Left forelimb (tissue), 1 donor: ENCODE measurements at regions not wholly inside any gene's neighbourhood (a gene's known extent, or its start where the extent isn't known, plus 50 kb on each side); places are given as distances from the start of the nearest gene placed in this dataset.

Experiments
- DNase-seq: peaks from one replicate; pipeline ENCODE4 v3.0.0-alpha.2; 2018; ENCODE audit warnings: low spot score

DNA sequence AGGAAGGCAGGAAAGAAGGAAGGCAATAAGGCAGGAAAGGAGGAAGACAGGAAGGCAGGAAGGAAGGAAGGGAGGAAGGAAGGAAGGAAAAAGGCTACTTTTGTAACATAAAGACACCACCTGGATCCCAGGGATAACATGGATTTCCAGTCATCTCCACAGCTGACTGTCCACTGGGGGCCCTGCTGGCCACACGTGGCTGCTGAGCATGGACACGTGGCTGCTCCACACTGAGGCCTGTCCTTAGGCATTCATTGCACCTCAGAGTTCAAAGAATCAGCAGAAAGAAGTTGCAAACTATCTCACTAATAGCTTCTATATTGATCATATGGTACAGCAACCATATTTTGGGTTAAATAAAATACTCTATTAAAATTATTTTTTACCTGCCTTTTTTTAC lies 130.2 kb upstream of the SALL3 start:
- no peak for DNase-seq

DNA sequence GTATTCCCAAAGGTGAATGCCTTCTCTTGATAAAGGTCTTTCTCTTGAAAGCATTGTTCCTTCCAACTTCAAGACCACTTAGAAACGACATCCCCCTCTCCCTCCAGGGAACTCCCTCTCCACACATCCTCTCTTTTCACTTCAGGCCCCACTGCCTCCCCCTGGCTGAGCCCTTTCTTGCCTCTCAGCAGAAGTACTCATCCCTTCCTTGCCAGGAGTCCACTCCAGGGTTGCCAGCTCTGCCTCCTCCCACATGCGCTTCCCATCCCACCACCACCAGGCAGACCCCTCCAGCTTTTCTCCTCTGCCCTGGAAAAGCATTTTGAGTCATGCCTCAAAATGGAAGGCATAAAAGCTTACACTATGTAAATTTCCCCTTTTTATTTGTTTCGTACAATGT lies 126.3 kb upstream of the SALL3 start:
- no peak for DNase-seq

- no peak for DNase-seq
Measured at GRCh38 chr18:78855188-78855587, 124.4 kb upstream of the SALL3 start.

DNA sequence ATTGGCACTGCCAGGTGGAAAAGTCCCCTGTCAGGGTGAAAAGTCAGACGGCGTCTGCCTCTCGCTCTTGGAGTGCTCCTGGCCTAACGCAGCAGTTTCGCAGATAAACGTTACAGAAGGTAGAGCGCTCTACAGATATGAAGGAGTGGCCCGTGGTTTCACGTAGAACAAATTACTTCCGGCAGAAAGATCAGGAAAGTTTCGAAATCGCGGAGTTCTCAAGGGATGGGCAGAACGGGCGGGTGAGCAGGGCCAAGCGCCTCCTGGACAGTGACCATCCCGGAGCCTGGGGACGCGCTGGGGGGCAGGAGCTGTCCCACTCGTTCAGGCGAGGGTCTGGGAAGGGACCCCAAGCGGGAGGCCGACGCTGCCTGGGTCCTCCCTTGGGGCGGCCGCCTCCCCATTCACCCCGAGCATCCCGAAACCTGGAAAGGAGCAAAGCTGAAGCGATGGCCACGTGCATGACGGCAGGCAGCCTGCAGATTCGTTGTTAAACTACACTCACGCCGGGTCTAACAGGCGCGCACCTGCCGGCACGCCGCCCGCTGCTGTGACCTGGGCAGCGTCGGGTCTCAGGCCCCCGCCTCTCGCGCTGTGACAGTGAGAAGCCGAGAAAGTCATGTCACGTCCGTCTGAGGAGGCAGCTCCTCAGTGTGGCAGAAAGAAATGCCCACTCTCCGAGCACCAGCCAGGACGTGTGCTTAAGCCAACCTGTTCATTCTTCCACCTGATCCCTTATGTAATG lies 122.9 kb upstream of the SALL3 start:
- no peak for DNase-seq

GRCh38 chr18:78857314-78858150 lies 122.1 kb upstream of the SALL3 start:
- DNase-seq = no peak

DNA sequence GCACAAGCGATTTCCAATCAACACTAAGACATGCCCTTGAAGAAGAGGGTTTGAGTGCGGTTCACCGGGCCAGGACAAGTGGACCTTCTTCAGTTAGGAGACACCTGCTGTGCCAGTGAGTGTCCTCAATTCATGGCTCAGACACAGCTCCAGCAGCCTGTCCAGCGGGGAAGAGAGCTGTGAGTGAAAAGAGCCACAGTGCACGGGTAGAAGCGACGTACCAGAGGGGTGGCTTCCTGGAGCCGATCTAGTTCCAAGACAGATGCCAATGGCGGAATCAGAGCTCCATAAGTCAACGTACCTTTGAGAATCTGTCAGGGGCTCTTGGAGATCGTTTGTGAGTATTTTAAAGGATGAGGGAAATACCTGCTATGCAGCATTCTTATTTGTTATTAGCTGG lies 119.9 kb upstream of the SALL3 start:
- no peak for DNase-seq

GRCh38 chr18:78860117-78860516 lies 119.5 kb upstream of the SALL3 start:
- no peak for DNase-seq

GRCh38 chr18:78861116-78861515 lies 118.5 kb upstream of the SALL3 start:
- no peak for DNase-seq

DNA sequence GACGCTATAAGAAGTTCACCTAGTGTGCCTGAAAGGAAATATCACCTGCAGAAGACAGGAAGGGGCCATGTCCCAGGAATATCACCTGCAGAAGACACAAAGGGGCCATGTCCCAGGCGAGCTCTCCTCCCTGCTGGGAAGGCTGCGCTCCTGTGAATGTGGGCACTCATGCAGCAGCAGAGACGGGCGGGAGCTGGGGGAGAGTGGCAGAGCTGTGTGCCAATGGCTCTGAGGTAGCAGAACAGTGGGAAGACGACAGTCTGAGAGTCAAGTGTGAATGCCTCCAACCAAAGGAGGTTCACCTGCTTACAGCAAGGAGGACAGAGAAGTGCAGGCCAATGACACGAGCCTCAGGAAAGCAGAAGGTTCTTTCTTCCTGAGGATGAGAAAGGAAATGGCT lies 117.9 kb upstream of the SALL3 start:
- no peak for DNase-seq

DNA sequence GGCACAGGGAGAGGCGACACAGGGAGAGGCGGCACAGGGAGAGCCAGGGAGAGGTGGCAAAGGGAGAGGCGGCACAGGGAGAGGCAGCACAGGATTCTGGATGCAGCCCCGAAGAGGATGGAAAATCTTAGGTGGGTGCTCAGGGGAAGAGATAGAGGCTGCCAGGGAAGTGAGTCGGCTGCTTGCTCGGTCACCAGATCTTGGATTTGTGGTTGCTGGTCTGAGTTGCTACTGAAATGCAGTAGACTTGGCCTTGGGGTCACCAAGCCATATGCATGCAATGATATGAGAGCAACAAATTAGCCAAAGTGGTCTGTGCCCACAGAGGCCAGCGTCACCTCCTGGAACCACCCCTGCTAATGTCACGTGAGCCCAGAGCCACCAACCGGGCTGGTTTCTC lies 117.2 kb upstream of the SALL3 start:
- no peak for DNase-seq

GRCh38 chr18:78865056-78865598 lies 114.5 kb upstream of the SALL3 start:
- no peak for DNase-seq

GRCh38 chr18:78865771-78866310 lies 113.8 kb upstream of the SALL3 start:
- no peak for DNase-seq

- DNase-seq = no peak
Measured at GRCh38 chr18:78867131-78867530, 112.5 kb upstream of the SALL3 start.

GRCh38 chr18:78868330-78869316 lies 111.0 kb upstream of the SALL3 start:
- DNase-seq = no peak

GRCh38 chr18:78871618-78872017 lies 108.0 kb upstream of the SALL3 start:
- no peak for DNase-seq

- no peak for DNase-seq
Measured at GRCh38 chr18:78873926-78874500, 105.6 kb upstream of the SALL3 start.

DNA sequence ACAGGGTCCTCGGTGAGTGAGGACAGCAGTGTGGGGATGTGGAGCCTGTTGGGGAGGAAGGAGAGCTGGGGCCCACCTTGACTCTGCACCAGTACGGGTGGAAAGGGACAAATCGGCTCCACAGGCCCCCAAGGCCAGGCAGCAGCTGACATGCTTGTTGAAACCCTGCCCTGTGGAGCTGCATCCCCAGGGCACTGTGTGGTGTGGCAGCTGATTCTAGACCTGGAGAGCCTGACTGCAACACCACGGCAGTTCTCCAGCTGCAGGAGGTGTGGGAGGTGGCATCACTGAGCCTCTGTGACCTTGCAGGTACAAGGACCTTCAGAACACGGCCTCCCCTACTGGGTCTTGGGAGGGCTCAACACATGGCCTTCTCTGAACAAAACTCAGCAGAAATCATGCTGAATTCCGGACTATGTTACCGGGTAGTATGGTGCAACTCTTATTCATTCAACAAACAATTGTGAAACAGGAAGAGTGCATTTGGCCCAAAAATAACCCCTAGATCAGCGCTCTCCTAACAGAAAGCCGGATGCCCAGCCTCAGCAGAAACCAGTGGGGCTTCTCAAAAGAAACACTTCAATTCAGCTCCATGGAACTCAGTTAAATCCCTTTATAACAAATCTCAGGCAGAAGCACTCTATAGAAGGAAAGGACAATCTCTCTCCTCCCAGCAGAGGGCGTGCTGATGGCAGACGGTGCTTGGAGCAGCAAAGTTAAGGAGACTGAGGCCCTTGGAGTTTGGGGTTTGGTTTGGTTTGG lies 104.4 kb upstream of the SALL3 start:
- DNase-seq = no peak

- no peak for DNase-seq
Measured at GRCh38 chr18:78875778-78876650, 103.6 kb upstream of the SALL3 start.

DNA sequence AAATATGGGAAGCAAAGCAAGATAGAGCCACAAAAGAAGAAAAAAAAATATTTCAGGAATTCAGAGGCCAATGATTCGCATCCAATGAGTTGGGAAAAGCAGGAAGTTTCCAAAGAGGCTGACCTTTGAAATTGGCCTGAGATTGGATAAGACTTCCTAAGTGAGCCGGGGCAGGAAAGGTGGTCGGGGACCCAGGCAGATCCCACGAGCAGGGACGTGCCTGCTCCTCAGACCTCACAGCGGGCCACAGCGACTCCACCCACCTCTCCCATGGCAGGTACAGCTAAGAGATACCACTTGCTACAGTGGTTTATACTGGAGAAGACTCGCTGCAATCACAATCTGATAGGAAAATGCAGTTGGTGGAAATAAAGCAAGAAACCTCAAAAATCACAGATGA lies 102.8 kb upstream of the SALL3 start:
- no peak for DNase-seq

DNA sequence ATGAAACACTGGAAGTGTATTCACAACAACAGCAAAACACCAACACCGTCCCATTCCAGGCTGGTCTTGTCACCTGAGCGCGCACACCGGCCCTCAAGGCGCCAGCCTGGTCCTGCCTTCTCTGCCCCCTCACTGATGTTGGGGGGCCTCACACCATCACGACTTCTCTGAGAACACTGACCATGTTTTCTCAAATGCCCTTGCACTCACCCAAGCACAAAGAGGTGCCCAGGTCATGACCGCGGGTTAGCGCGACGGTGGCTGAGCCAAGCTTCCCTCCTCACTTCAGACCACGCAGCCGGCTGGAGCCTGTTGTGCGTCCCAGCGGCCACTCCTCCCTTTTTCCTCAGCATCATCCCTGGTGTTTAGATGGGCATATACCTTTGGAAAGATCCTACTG lies 101.3 kb upstream of the SALL3 start:
- no peak for DNase-seq
